MCF 10A (cell line): ENCODE measurements at regions not wholly inside any gene's neighbourhood (a gene's known extent, or its start where the extent isn't known, plus 50 kb on each side); places are given as distances from the start of the nearest gene placed in this dataset.

ENCODE experiments used
- BruUV-seq: library from RNA; stranded (reverse); fragments of 400-500 nt; replicated peaks from 2 replicates; lab custom pipeline; 2021; lab: Mats Ljungman, UMichigan
- CTCF ChIA-PET: fragments of 300-600 bp; sonication (Branson Sonifier 250); formaldehyde crosslinking; extraction: SDS; loops from one replicate; lab custom pipeline; 2021; ENCODE audit warnings: antibody characterized with exemption, inconsistent platforms; lab: Yijun Ruan, JAX
- POLR2A ChIA-PET: fragments of 300-600, 350-650 bp; sonication (Branson Sonifier 250); formaldehyde crosslinking; extraction: SDS; loops from one replicate; lab custom pipeline; 2020; ENCODE audit warnings: antibody characterized with exemption, inconsistent platforms; lab: Yijun Ruan, JAX
- DNase-seq: peaks from one replicate; pipeline ENCODE4 v3.0.0-alpha.2; 2018; ENCODE audit not compliant: unreplicated experiment
- H3K27ac Mint-ChIP-seq: one replicate; pipeline ENCODE4 v1.8.0; 2022; ENCODE audit warnings: mild to moderate bottlenecking, low read depth, mixed read lengths; ENCODE audit not compliant: unreplicated experiment
- H3K27me3 Mint-ChIP-seq: one replicate; pipeline ENCODE4 v1.8.0; 2022; ENCODE audit warnings: mixed read lengths; ENCODE audit not compliant: insufficient read depth, unreplicated experiment
- H3K36me3 Mint-ChIP-seq: one replicate; pipeline ENCODE4 v1.8.0; 2022; ENCODE audit warnings: mild to moderate bottlenecking, moderate library complexity, mixed read lengths; ENCODE audit not compliant: insufficient read depth, unreplicated experiment
- H3K4me1 Mint-ChIP-seq: one replicate; pipeline ENCODE4 v1.8.0; 2022; ENCODE audit warnings: mixed read lengths; ENCODE audit not compliant: insufficient read depth, unreplicated experiment
- H3K4me3 Mint-ChIP-seq: one replicate; pipeline ENCODE4 v1.8.0; 2022; ENCODE audit warnings: mild to moderate bottlenecking, moderate library complexity, mixed read lengths; ENCODE audit not compliant: unreplicated experiment
- H3K9me3 Mint-ChIP-seq: one replicate; pipeline ENCODE4 v1.8.0; 2022; ENCODE audit warnings: mixed read lengths; ENCODE audit not compliant: unreplicated experiment
- intact Hi-C: fragments of 100-400 bp; cut with micrococcal nuclease; formaldehyde crosslinking; loops from 2 replicates; pipeline ENCODE4 v1.14.1; 2022
- TF ChIP-seq, protein P1 (sequence below): fragments of 200-600 bp; IDR thresholded peaks from one replicate; pipeline ENCODE4 v1.8.0; 2022; ENCODE audit warnings: antibody characterized with exemption, mild to moderate bottlenecking; ENCODE audit not compliant: unreplicated experiment

DNA sequence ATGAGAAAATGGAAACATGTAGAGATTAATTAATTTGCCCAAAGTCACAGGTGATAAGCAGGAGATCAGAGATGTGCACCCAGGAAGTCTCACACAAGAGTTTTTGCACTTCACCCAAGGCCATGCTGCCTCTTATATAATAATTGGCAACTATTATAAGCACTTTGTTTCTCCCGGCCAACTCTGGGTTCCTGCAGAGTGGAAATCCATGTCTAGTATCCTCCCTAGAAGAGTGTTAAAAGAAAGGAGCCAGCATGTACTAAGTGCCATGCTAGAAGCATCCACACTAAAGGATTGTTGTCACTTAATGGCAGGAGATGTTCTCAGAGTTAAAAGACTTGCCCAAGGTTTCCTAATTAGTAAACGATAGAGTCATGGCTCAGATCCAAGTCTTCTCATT, 470.3 kb downstream of the OMA1 start:
- CTCF ChIA-PET: interaction anchor here (0.6 to 1.7 kb wide), 2 partner anchors 24 to 88 kb away, joined by 3 to 4 read pairs; no protein-coding TSS in a partner anchor
- DNase-seq: no peak

DNA sequence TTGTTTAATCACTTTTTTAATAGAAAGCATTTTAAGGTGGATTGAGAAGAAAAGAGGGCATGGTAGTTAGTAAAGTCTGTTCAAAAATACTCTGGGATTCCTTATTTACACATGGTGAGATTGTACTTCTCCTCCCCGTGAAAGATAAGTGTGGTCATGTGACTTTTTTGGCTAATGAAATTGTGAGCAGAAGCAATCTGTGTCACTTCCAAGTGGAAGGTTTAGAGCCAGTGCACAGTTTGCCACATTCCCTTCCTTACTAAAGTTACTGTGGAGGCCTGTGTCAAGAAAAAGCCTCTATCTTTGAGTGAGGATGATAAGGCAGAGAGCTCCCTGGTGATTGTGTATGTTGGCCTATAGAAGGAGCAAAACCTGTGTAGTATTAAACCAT, 471.3 kb downstream of the OMA1 start:
- no peak overlapping the region for H3K27ac Mint-ChIP-seq
- H3K27me3 Mint-ChIP-seq: no peaks in the 10 kb centered on the region
- peaks cover 7% of the 10 kb centered on the region for H3K9me3 Mint-ChIP-seq
- no peak for DNase-seq
- intact Hi-C loops: no loop called here
- CTCF ChIA-PET: interaction anchor here (1.7 kb wide), 1 partner anchor 89 kb away, joined by 3 read pairs; no protein-coding TSS in a partner anchor
- H3K4me3 Mint-ChIP-seq: no peak overlapping the region
- no peaks in the 10 kb centered on the region for H3K4me1 Mint-ChIP-seq
- no TSS peak for BruUV-seq
- TF ChIP-seq, protein P1, sequence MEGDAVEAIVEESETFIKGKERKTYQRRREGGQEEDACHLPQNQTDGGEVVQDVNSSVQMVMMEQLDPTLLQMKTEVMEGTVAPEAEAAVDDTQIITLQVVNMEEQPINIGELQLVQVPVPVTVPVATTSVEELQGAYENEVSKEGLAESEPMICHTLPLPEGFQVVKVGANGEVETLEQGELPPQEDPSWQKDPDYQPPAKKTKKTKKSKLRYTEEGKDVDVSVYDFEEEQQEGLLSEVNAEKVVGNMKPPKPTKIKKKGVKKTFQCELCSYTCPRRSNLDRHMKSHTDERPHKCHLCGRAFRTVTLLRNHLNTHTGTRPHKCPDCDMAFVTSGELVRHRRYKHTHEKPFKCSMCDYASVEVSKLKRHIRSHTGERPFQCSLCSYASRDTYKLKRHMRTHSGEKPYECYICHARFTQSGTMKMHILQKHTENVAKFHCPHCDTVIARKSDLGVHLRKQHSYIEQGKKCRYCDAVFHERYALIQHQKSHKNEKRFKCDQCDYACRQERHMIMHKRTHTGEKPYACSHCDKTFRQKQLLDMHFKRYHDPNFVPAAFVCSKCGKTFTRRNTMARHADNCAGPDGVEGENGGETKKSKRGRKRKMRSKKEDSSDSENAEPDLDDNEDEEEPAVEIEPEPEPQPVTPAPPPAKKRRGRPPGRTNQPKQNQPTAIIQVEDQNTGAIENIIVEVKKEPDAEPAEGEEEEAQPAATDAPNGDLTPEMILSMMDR: no peak
- no peaks in the 10 kb centered on the region for H3K36me3 Mint-ChIP-seq
- POLR2A ChIA-PET: no interaction called here

More for the DNA sequence above, 470.3 kb downstream of the OMA1 start:
- no peak overlapping the region for H3K4me3 Mint-ChIP-seq
- peaks cover 7% of the 10 kb centered on the region for H3K9me3 Mint-ChIP-seq
- no TSS peak for BruUV-seq
- H3K27ac Mint-ChIP-seq: no peak overlapping the region
- intact Hi-C loops: no loop called here
- H3K27me3 Mint-ChIP-seq: no peaks in the 10 kb centered on the region
- H3K36me3 Mint-ChIP-seq: no peaks in the 10 kb centered on the region
- TF ChIP-seq, protein P1: no peak
- POLR2A ChIA-PET: no interaction called here
- no peaks in the 10 kb centered on the region for H3K4me1 Mint-ChIP-seq

DNA sequence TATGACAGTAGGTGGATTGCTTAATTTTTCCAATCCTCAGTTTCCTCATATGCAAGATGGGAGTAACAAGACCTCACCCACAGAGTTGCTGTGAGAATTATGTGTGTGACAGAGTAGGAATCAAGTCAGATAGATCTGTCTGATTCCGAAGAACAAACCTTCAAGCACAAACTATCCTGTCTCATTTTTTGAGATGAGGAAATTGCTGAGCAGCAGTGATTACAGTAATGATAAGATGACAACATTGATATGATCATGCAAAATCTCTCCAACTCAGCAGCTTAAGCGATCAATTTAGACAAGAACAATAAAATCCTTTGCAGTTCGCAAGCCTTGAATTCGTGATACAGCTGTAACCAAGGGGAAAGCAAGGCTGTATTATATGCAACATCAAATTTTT, 474.1 kb downstream of the OMA1 start:
- TF ChIP-seq, protein P1: no peak
- Mint-ChIP-seq H3K36me3 (no peaks in the 10 kb centered on the region), H3K9me3 (no peaks in the 10 kb centered on the region), H3K4me3 (no peak overlapping the region), H3K27ac (no peak overlapping the region), H3K4me1 (no peaks in the 10 kb centered on the region), H3K27me3 (no peaks in the 10 kb centered on the region)
- BruUV-seq: no TSS peak
- CTCF ChIA-PET: no interaction called here
- POLR2A ChIA-PET: no interaction called here
- intact Hi-C loops: no loop called here
- no peak for DNase-seq

DNA sequence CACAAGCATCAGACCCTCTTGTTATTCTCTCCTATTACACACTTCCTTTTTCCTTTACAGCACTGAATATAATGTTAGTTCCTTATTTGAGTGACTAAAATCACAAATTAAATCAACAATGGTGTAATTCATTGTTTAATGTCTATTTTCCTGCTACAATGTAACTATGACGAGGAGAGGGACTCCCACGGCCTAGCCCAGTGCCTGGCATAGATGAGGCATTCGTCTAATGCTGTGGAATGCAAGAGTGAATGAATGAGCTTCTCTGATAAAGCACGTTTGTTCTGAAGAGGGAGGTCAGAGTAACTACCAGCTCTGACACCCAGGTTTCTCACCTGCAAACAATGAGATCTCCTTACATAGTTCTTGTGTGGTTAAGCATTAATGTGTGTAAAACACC, 479.4 kb downstream of the OMA1 start:
- no peak overlapping the region for H3K4me3 Mint-ChIP-seq
- no peak for DNase-seq
- TF ChIP-seq, protein P1: no peak
- H3K27ac Mint-ChIP-seq: no peak overlapping the region
- POLR2A ChIA-PET: no interaction called here
- H3K27me3 Mint-ChIP-seq: no peaks in the 10 kb centered on the region
- H3K9me3 Mint-ChIP-seq: no peaks in the 10 kb centered on the region
- peaks cover 13% of the 10 kb centered on the region for H3K4me1 Mint-ChIP-seq
- CTCF ChIA-PET: no interaction called here
- BruUV-seq: no TSS peak
- no peaks in the 10 kb centered on the region for H3K36me3 Mint-ChIP-seq
- intact Hi-C loops: no loop called here
